ENCODE measurements at regions not wholly inside any gene's neighbourhood (a gene's known extent, or its start where the extent isn't known, plus 50 kb on each side); places are given as distances from the start of the nearest gene placed in this dataset.

- no peaks in the 10 kb centered on the region for H3K36me3 Mint-ChIP-seq
- ChIA-PET POLR2A (no interaction called here), CTCF (no interaction called here)
- no peak overlapping the region for H3K27ac Mint-ChIP-seq
- H3K27me3 ChIP-seq (ENCODE audit: insufficient read depth, low read length, poor library complexity, severe bottlenecking): no peaks in the 10 kb centered on the region
- H3K9me3 ChIP-seq (ENCODE audit: low read length): no peaks in the 10 kb centered on the region
- H3K4me3 ChIP-seq (ENCODE audit: low read length): no peak overlapping the region
- peaks cover 0 to 4% of the 10 kb centered on the region in 2 donors for H3K27me3 Mint-ChIP-seq
- no peak overlapping the region for H3K4me3 Mint-ChIP-seq
- no peaks in the 10 kb centered on the region for H3K4me1 ChIP-seq (ENCODE audit: insufficient read depth, low read length)
- H3K4me1 Mint-ChIP-seq: no peaks in the 10 kb centered on the region
- H3K36me3 ChIP-seq (ENCODE audit: insufficient read depth, low read length): no peaks in the 10 kb centered on the region
- DNase-seq: no peak
- no peak overlapping the region for H3K27ac ChIP-seq (ENCODE audit: low read depth, low read length)
- H3K9me3 Mint-ChIP-seq: peaks cover 0 to 5% (median 0%) of the 10 kb centered on the region in 5 donors
These were observed 261.9 kb upstream of the ISX start for GRCh38 chr22:34804091-34804490.

GRCh38 chr22:34804604-34805003 lies 261.4 kb upstream of the ISX start:
- Histone ChIP-seq H3K4me3 (ENCODE audit: low read length) (no peak overlapping the region), H3K4me1 (ENCODE audit: insufficient read depth, low read length) (no peaks in the 10 kb centered on the region), H3K27me3 (ENCODE audit: insufficient read depth, low read length, poor library complexity, severe bottlenecking) (no peaks in the 10 kb centered on the region), H3K9me3 (ENCODE audit: low read length) (no peaks in the 10 kb centered on the region), H3K27ac (ENCODE audit: low read depth, low read length) (no peak overlapping the region), H3K36me3 (ENCODE audit: insufficient read depth, low read length) (no peaks in the 10 kb centered on the region)
- Mint-ChIP-seq H3K36me3 (no peaks in the 10 kb centered on the region), H3K27ac (no peak overlapping the region), H3K4me3 (no peak overlapping the region), H3K4me1 (no peaks in the 10 kb centered on the region), H3K9me3 (peaks cover 0 to 7% (median 0%) of the 10 kb centered on the region in 5 donors), H3K27me3 (peaks cover 0 to 1% of the 10 kb centered on the region in 2 donors)
- DNase-seq: no peak
- CTCF ChIA-PET: no interaction called here
- POLR2A ChIA-PET: no interaction called here

GRCh38 chr22:34805771-34806170 lies 260.2 kb upstream of the ISX start:
- peaks cover 0 to 1% of the 10 kb centered on the region in 2 donors for H3K27me3 Mint-ChIP-seq
- no peak overlapping the region for H3K27ac ChIP-seq (ENCODE audit: low read depth, low read length)
- H3K36me3 Mint-ChIP-seq: no peaks in the 10 kb centered on the region
- H3K36me3 ChIP-seq (ENCODE audit: insufficient read depth, low read length): no peaks in the 10 kb centered on the region
- H3K27me3 ChIP-seq (ENCODE audit: insufficient read depth, low read length, poor library complexity, severe bottlenecking): no peaks in the 10 kb centered on the region
- H3K9me3 Mint-ChIP-seq: peaks cover 0 to 7% (median 0%) of the 10 kb centered on the region in 5 donors
- no peak overlapping the region for H3K27ac Mint-ChIP-seq
- H3K4me3 ChIP-seq (ENCODE audit: low read length): no peak overlapping the region
- H3K4me1 Mint-ChIP-seq: no peaks in the 10 kb centered on the region
- DNase-seq: no peak
- no peaks in the 10 kb centered on the region for H3K9me3 ChIP-seq (ENCODE audit: low read length)
- POLR2A ChIA-PET: no interaction called here
- CTCF ChIA-PET: no interaction called here
- H3K4me3 Mint-ChIP-seq: no peak overlapping the region
- no peaks in the 10 kb centered on the region for H3K4me1 ChIP-seq (ENCODE audit: insufficient read depth, low read length)

- H3K27ac Mint-ChIP-seq: no peak overlapping the region
- CTCF ChIA-PET: no interaction called here
These were observed 257.3 kb upstream of the ISX start for GRCh38 chr22:34808618-34809017.

DNA sequence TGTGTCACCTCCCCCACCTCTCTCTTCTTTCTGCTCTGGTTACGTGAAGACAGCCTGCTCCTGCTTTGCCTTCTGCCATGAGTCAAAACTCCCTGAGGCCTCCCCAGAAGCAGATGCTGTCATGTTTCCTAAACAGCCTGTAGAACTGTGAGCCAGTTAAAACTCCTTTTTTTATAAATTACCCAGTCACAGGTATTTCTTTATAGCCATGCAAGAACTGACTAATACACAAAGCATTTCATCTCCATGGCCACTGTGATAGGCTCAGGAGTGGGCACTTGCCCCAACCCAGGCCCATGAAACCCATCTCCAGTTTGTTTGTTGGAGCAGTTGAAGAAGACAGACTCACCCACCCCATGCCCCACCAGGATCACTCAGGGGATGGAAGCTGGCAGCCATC lies 253.3 kb upstream of the ISX start:
- POLR2A ChIA-PET: no interaction called here
- CTCF ChIA-PET: no interaction called here
- peaks cover 1 to 9% of the 10 kb centered on the region in 2 donors for H3K27me3 Mint-ChIP-seq

More at GRCh38 chr22:34808618-34809017, 257.3 kb upstream of the ISX start:
- H3K4me1 ChIP-seq (ENCODE audit: insufficient read depth, low read length): no peaks in the 10 kb centered on the region
- no peaks in the 10 kb centered on the region for H3K36me3 ChIP-seq (ENCODE audit: insufficient read depth, low read length)
- Mint-ChIP-seq H3K4me1 (no peaks in the 10 kb centered on the region), H3K36me3 (no peaks in the 10 kb centered on the region), H3K9me3 (peaks cover 0 to 5% (median 0%) of the 10 kb centered on the region in 5 donors), H3K27me3 (peaks cover 0 to 1% of the 10 kb centered on the region in 2 donors), H3K4me3 (no peak overlapping the region)
- H3K27me3 ChIP-seq (ENCODE audit: insufficient read depth, low read length, poor library complexity, severe bottlenecking): no peaks in the 10 kb centered on the region
- POLR2A ChIA-PET: no interaction called here
- no peak overlapping the region for H3K4me3 ChIP-seq (ENCODE audit: low read length)
- no peak overlapping the region for H3K27ac ChIP-seq (ENCODE audit: low read depth, low read length)
- no peak for DNase-seq
- no peaks in the 10 kb centered on the region for H3K9me3 ChIP-seq (ENCODE audit: low read length)

GRCh38 chr22:34814260-34815025 lies 251.5 kb upstream of the ISX start:
- Mint-ChIP-seq H3K27ac (no peak overlapping the region), H3K9me3 (peaks cover 0 to 8% (median 4%) of the 10 kb centered on the region in 5 donors), H3K27me3 (peaks cover 0 to 9% of the 10 kb centered on the region in 2 donors), H3K36me3 (no peaks in the 10 kb centered on the region), H3K4me3 (no peak overlapping the region), H3K4me1 (no peaks in the 10 kb centered on the region)
- ChIA-PET CTCF (no interaction called here), POLR2A (no interaction called here)
- H3K27ac ChIP-seq (ENCODE audit: low read depth, low read length): no peak overlapping the region
- no peaks in the 10 kb centered on the region for H3K36me3 ChIP-seq (ENCODE audit: insufficient read depth, low read length)
- H3K4me3 ChIP-seq (ENCODE audit: low read length): no peak overlapping the region
- H3K27me3 ChIP-seq (ENCODE audit: insufficient read depth, low read length, poor library complexity, severe bottlenecking): no peaks in the 10 kb centered on the region
- DNase-seq: no peak
- H3K9me3 ChIP-seq (ENCODE audit: low read length): no peaks in the 10 kb centered on the region
- H3K4me1 ChIP-seq (ENCODE audit: insufficient read depth, low read length): no peaks in the 10 kb centered on the region

More for the DNA sequence above, 253.3 kb upstream of the ISX start:
- DNase-seq: no peak
- H3K9me3 ChIP-seq (ENCODE audit: low read length): no peaks in the 10 kb centered on the region
- peaks cover 0 to 8% (median 4%) of the 10 kb centered on the region in 5 donors for H3K9me3 Mint-ChIP-seq
- no peak overlapping the region for H3K4me3 ChIP-seq (ENCODE audit: low read length)
- no peaks in the 10 kb centered on the region for H3K4me1 ChIP-seq (ENCODE audit: insufficient read depth, low read length)
- H3K36me3 ChIP-seq (ENCODE audit: insufficient read depth, low read length): no peaks in the 10 kb centered on the region
- no peaks in the 10 kb centered on the region for H3K4me1 Mint-ChIP-seq
- no peak overlapping the region for H3K27ac ChIP-seq (ENCODE audit: low read depth, low read length)
- no peak overlapping the region for H3K27ac Mint-ChIP-seq
- H3K4me3 Mint-ChIP-seq: no peak overlapping the region
- no peaks in the 10 kb centered on the region for H3K36me3 Mint-ChIP-seq
- H3K27me3 ChIP-seq (ENCODE audit: insufficient read depth, low read length, poor library complexity, severe bottlenecking): no peaks in the 10 kb centered on the region

DNA sequence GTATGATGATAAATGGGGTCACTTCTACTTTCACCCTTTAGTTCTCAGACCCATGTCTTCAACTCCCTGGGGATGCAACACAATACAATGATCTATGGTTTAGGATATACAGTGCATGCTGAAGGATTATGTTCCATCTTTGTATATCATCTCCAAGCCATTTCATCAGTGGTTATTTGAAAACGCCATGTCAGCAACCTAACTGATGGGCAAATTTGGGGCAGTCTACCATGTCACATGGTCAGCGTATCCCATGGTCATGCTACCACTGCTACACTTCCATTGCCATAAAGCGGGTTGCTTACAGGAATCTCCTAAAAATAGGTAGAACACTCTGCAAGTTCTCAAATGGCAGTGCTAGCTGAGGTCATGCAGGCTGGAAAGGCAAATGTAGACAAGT lies 236.5 kb upstream of the ISX start:
- peaks cover 0 to 2% of the 10 kb centered on the region in 2 donors for H3K27me3 Mint-ChIP-seq
- ChIA-PET POLR2A (no interaction called here), CTCF (no interaction called here)
- Histone ChIP-seq H3K4me1 (ENCODE audit: insufficient read depth, low read length) (no peaks in the 10 kb centered on the region), H3K27ac (ENCODE audit: low read depth, low read length) (no peak overlapping the region), H3K27me3 (ENCODE audit: insufficient read depth, low read length, poor library complexity, severe bottlenecking) (no peaks in the 10 kb centered on the region), H3K9me3 (ENCODE audit: low read length) (no peaks in the 10 kb centered on the region), H3K36me3 (ENCODE audit: insufficient read depth, low read length) (no peaks in the 10 kb centered on the region), H3K4me3 (ENCODE audit: low read length) (no peak overlapping the region)
- DNase-seq: no peak
- H3K27ac Mint-ChIP-seq: no peak overlapping the region
- H3K36me3 Mint-ChIP-seq: no peaks in the 10 kb centered on the region
- no peak overlapping the region for H3K4me3 Mint-ChIP-seq
- peaks cover 0 to 4% (median 0%) of the 10 kb centered on the region in 5 donors for H3K9me3 Mint-ChIP-seq
- no peaks in the 10 kb centered on the region for H3K4me1 Mint-ChIP-seq

DNA sequence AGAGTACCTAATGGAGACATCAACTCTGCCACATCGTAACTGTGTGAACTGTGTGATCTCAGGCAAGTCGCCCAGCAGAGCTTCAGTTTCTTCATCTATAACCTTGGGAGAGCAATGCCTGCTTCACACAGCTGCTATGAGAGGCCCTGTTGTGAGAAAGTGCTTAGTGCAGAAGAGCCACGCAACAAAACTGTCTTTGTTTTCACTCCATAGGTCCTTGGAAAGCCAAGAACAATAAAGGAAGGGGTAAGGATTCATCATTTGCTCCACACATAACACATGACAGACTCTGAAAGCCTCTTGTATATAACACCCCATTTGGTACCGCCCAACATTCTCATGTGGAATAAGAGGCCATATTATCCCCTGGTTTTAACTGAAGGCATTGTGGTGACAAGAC lies 231.9 kb upstream of the ISX start:
- H3K4me3 ChIP-seq (ENCODE audit: low read length): no peak overlapping the region
- Mint-ChIP-seq H3K36me3 (no peaks in the 10 kb centered on the region), H3K27me3 (peaks cover 0 to 2% of the 10 kb centered on the region in 2 donors), H3K27ac (no peak overlapping the region), H3K9me3 (peaks cover 0 to 2% (median 0%) of the 10 kb centered on the region in 5 donors), H3K4me1 (no peaks in the 10 kb centered on the region), H3K4me3 (no peak overlapping the region)
- no peaks in the 10 kb centered on the region for H3K36me3 ChIP-seq (ENCODE audit: insufficient read depth, low read length)
- POLR2A ChIA-PET: no interaction called here
- no peaks in the 10 kb centered on the region for H3K4me1 ChIP-seq (ENCODE audit: insufficient read depth, low read length)
- DNase-seq: no peak
- CTCF ChIA-PET: no interaction called here
- no peaks in the 10 kb centered on the region for H3K9me3 ChIP-seq (ENCODE audit: low read length)
- no peak overlapping the region for H3K27ac ChIP-seq (ENCODE audit: low read depth, low read length)
- no peaks in the 10 kb centered on the region for H3K27me3 ChIP-seq (ENCODE audit: insufficient read depth, low read length, poor library complexity, severe bottlenecking)
